LNCaP clone FGC (cell line): ENCODE measurements at regions not wholly inside any gene's neighbourhood (a gene's known extent, or its start where the extent isn't known, plus 50 kb on each side); places are given as distances from the start of the nearest gene placed in this dataset.

Experiments
- DNase-seq: peaks from one replicate; pipeline ENCODE4 v3.0.0-alpha.2; 2011; ENCODE audit warnings: low read depth
- H3K4me3 ChIP-seq: 2 replicates; pipeline ENCODE4 v1.5.1; 2011; ENCODE audit warnings: mild to moderate bottlenecking, low read depth, low read length, control low read depth
- CTCF ChIP-seq: IDR thresholded peaks from 2 replicates; pipeline ENCODE4 v1.5.1; 2012; ENCODE audit warnings: mild to moderate bottlenecking; ENCODE audit not compliant: control insufficient read depth, insufficient read depth; ENCODE audit errors: extremely low read depth

GRCh38 chr20:55258559-55258958 is 746.8 kb downstream of the CBLN4 start:
- no peak overlapping the region for H3K4me3 ChIP-seq
- no peak for DNase-seq
- no peak for TF ChIP-seq CTCF

- DNase-seq: no peak
- no peak for TF ChIP-seq CTCF
- H3K4me3 ChIP-seq: no peak overlapping the region
Measured at GRCh38 chr20:55255016-55255415, 750.3 kb downstream of the CBLN4 start.

GRCh38 chr20:55253781-55254180 is 751.5 kb downstream of the CBLN4 start:
- DNase-seq: no peak
- H3K4me3 ChIP-seq: no peak overlapping the region
- no peak for TF ChIP-seq CTCF

- no peak for DNase-seq
- TF ChIP-seq CTCF: no peak
- no peak overlapping the region for H3K4me3 ChIP-seq
Measured at GRCh38 chr20:55252521-55252920, 752.8 kb downstream of the CBLN4 start.

GRCh38 chr20:55251170-55251569 is 754.1 kb downstream of the CBLN4 start:
- DNase-seq: no peak
- no peak overlapping the region for H3K4me3 ChIP-seq
- no peak for TF ChIP-seq CTCF

GRCh38 chr20:55242853-55243252 is 762.5 kb downstream of the CBLN4 start:
- H3K4me3 ChIP-seq: no peak overlapping the region
- TF ChIP-seq CTCF: no peak
- DNase-seq: no peak

- H3K4me3 ChIP-seq: no peak overlapping the region
- no peak for DNase-seq
- no peak for TF ChIP-seq CTCF
Measured at GRCh38 chr20:55239269-55239668, 763.9 kb downstream of the DOK5 start.
